Heart right ventricle (tissue), 16 donors: ENCODE measurements at regions not wholly inside any gene's neighbourhood (a gene's known extent, or its start where the extent isn't known, plus 50 kb on each side); places are given as distances from the start of the nearest gene placed in this dataset.
"Not testable (repeated sequence)": the region's sequence is repeated elsewhere in the genome, so short reads cannot be mapped to it uniquely, and the experiment has no call there.

Source experiments
- ATAC-seq, 8 donors: fragments of 200-7000 bp; cut with Tn5 transposase; one replicate each; pipeline ENCODE4 v1.9.1; 2020; ENCODE audit warnings: mild to moderate bottlenecking in 8 of 8, moderate library complexity in 8 of 8, moderate number of reproducible peaks in 1 of 8
- DNase-seq, 2 donors: peaks; one replicate each; pipeline ENCODE4 v3.0.0-alpha.2; 2020
- H3K27ac ChIP-seq, 10 donors: fragments of 200-600 bp; sonication (generic) in 2 of 10; one replicate each; pipeline versions ENCODE4 v1.5.0 to v1.8.0; 2020 to 2022; ENCODE audit warnings: mild to moderate bottlenecking in 3 of 10
- H3K27me3 ChIP-seq, 7 donors: fragments of 200-600 bp; one replicate each; pipeline ENCODE4 v1.8.0; 2021 to 2022; ENCODE audit warnings: mild to moderate bottlenecking in 2 of 7
- H3K36me3 ChIP-seq, 9 donors: fragments of 200-600 bp; sonication (generic) in 1 of 9; one replicate each; pipeline versions ENCODE4 v1.5.0 to v1.8.0; 2020 to 2022; ENCODE audit warnings: mild to moderate bottlenecking in 2 of 9
- H3K4me1 ChIP-seq, 9 donors: fragments of 200-600 bp; sonication (generic) in 1 of 9; one replicate each; pipeline versions ENCODE4 v1.5.0 to v1.8.0; 2020 to 2022; ENCODE audit warnings: mild to moderate bottlenecking in 4 of 9
- H3K4me3 ChIP-seq, 10 donors: fragments of 200-600 bp; sonication (generic) in 2 of 10; one replicate each; pipeline versions ENCODE4 v1.5.0 to v1.8.0; 2020 to 2022; ENCODE audit warnings: mild to moderate bottlenecking in 7 of 10, moderate library complexity in 2 of 10
- H3K9me3 ChIP-seq, 11 donors: fragments of 200-600 bp in 10 of 11; sonication (generic) in 2 of 11; one replicate each; pipeline versions ENCODE4 v1.5.0 to v1.8.0; 2013 to 2022; ENCODE audit warnings: mild to moderate bottlenecking in 2 of 11, control low read depth in 1 of 11, moderate library complexity in 1 of 11
- WGBS, 2 donors: extraction: QIAGEN DNeasy Blood & Tissue Kit; methylation state at CpG; one replicate each; pipeline ENCODE4 v1.1.7; 2013; ENCODE audit warnings: inconsistent platforms in 1 of 2; 5-methylcytosine and 5-hydroxymethylcytosine counted together
- intact Hi-C, 10 donors: fragments of 100-400 bp; cut with DNase I; formaldehyde crosslinking; loops; one replicate each; pipeline versions ENCODE4 v1.11.1 to v1.14.2; 2022
- TF ChIP-seq, protein P1 (sequence below), 9 donors: fragments of 200-600 bp; sonication (generic) in 2 of 9; IDR thresholded peaks; one replicate each; pipeline versions ENCODE4 v1.5.0 to v1.8.0; 2021 to 2022; ENCODE audit warnings: antibody characterized with exemption in 9 of 9, mild to moderate bottlenecking in 5 of 9, moderate library complexity in 1 of 9
- donor health status: Arrhythmogenic right ventricular cardiomyopathy.
- donor health status: ischemic (EF 13 %, LVEDD 7.1; RV severe dilation, severe dysfunction).
- donor health status: healthy with polysubstance abuse.
- donor health status: DM: no; HTN: yes; CAD: no.
- donor health status: DM: no; HTN: no; CAD: no.
- donor health status: ischemic (EF 25% LVEDD 6.9; RV normal size, moderate dysfunction).
- donor health status: ischemic (EF 25% LVEDD 5.7; RV mildly dilated, moderate dysfunction).
- donor health status: healthy.
- donor health status: DM: yes; HTN: yes; CAD: no.
- donor health status: Ischemic cardiomyopathy.
- donor health status: ischemic (EF 35%, LVEDD 5.7; RV mildly dilated, moderate dysfunction).
- donor health status: nonischemic (EF 11% LVEDD 7.7; RV severe dilation, severe dysfunction).
- donor health status: DM: yes; HTN: yes; CAD: no.
- donor health status: PGD.
- donor health status: ischemic (EF 29% LVEDD 5.4; RV normal size, mild dysfunction).
- donor health status: nonischemic (EF 23%, LVEDD 6.1; RV moderate dilation, normal function).

DNA sequence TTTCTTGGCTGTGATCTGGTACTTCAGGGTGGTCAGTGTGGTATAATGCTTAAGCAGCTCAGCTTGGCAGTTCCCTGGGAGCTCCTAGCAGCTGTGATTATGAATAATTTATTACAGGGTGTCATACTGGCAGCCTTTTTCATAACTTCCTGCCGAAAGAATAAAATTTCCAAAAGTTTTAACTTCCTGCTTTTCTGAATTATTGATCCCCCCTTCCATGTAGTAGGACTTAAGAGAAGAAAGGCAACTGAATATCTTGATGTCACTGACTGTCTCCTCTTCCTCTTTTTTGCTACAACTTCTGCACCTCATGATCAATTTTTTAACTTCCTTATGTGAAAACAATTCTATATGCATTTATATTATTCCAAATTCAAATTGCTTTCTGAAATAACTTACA is 74.3 kb upstream of the SPEF2 start:
- intact Hi-C loops, result no loop called here
- 79 to 88% methylated on average over 1 of the region's 1 CpG for WGBS, 2 donors
- Histone ChIP-seq H3K9me3 (peaks cover 0 to 5% (median 0%) of the 10 kb centered on the region in 11 donors), H3K36me3 (no peaks in the 10 kb centered on the region), H3K27me3 (no peaks in the 10 kb centered on the region), H3K27ac (no peak overlapping the region), H3K4me3 (no peak overlapping the region), H3K4me1 (no peaks in the 10 kb centered on the region)
- TF ChIP-seq, protein P1, sequence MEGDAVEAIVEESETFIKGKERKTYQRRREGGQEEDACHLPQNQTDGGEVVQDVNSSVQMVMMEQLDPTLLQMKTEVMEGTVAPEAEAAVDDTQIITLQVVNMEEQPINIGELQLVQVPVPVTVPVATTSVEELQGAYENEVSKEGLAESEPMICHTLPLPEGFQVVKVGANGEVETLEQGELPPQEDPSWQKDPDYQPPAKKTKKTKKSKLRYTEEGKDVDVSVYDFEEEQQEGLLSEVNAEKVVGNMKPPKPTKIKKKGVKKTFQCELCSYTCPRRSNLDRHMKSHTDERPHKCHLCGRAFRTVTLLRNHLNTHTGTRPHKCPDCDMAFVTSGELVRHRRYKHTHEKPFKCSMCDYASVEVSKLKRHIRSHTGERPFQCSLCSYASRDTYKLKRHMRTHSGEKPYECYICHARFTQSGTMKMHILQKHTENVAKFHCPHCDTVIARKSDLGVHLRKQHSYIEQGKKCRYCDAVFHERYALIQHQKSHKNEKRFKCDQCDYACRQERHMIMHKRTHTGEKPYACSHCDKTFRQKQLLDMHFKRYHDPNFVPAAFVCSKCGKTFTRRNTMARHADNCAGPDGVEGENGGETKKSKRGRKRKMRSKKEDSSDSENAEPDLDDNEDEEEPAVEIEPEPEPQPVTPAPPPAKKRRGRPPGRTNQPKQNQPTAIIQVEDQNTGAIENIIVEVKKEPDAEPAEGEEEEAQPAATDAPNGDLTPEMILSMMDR (IDR thresholded peaks at IDR 0.05), result no peak
- ATAC-seq (no peak), DNase-seq (no peak)

DNA sequence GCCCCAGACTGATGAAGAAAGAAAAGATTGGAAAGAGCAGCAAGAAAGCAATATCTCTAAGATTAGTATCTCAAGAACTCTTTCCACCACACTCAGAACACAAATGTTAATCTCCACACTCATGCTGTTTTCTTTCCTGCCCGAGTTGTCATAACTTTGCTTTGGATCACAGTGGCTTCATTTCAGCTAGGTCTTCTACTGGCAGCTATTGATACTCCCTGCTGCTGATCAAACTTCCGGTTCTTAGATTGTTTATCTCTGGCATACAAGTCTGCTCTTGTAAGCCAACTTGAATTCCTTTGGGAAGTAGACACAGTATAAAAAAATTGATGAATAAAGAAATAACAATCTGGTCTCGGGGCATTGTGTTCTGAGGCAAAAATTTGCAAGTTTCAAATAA is 77.7 kb upstream of the SPEF2 start:
- Histone ChIP-seq H3K4me3 (no peak overlapping the region), H3K4me1 (no peaks in the 10 kb centered on the region), H3K9me3 (peaks cover 0 to 5% (median 0%) of the 10 kb centered on the region in 11 donors), H3K27ac (no peak overlapping the region), H3K27me3 (no peaks in the 10 kb centered on the region), H3K36me3 (no peaks in the 10 kb centered on the region)
- ATAC-seq (no peak), DNase-seq (no peak)
- intact Hi-C loops, result no loop called here
- TF ChIP-seq, protein P1 (IDR thresholded peaks at IDR 0.05), result no peak
- WGBS, 2 donors, result 54 to 59% methylated on average over 3 of the region's 3 CpGs

DNA sequence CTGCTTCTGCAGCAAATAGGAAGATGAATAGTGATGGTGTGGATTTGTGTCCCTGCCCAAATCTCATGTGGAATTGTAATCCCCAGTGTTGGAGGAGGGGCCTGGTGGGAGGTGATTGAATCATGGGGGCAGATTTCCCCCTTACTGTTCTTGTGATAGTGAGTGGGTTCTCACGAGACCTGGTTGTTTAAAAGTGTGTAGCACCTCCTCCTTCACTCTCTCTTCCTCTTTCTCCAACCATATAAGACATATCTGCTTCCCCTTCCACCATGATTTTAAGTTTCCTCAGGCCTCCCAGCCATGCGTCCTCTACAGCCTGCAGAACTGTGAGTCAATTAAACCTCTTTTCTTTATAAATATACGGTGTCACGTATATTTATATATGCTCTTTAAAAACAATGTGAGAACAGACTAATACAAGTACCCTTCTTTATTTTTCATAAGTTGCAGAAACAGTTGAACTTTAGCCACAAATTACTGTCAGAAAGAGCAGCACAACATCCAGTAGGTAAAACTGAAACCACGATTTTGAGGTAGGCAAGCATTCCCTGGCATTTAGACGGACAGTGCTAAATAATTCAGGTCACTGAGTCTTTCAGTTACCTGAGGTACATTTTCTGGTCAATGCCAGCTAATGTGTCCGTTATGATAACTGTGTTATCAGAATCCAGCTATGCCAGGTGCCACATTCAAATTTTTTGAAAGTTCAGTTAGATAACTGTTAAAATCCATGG is 79.3 kb upstream of the SPEF2 start:
- H3K36me3 ChIP-seq, result no peaks in the 10 kb centered on the region
- H3K4me1 ChIP-seq, result no peaks in the 10 kb centered on the region
- H3K9me3 ChIP-seq, result peaks cover 0 to 5% (median 0%) of the 10 kb centered on the region in 11 donors
- no peak overlapping the region for H3K4me3 ChIP-seq
- 66 to 70% methylated on average over 7 of the region's 7 CpGs for WGBS, 2 donors
- TF ChIP-seq, protein P1 (IDR thresholded peaks at IDR 0.05), result no peak
- no peaks in the 10 kb centered on the region for H3K27me3 ChIP-seq
- DNase-seq, result no peak
- intact Hi-C loops, result no loop called here
- no peak overlapping the region for H3K27ac ChIP-seq
- no peak for ATAC-seq

GRCh38 chr5:35533156-35533555 is 84.5 kb upstream of the SPEF2 start:
- Histone ChIP-seq H3K4me3 (no peak overlapping the region), H3K27ac (no peak overlapping the region), H3K4me1 (no peaks in the 10 kb centered on the region), H3K36me3 (no peaks in the 10 kb centered on the region), H3K9me3 (no peaks in the 10 kb centered on the region), H3K27me3 (no peaks in the 10 kb centered on the region)
- no peak for DNase-seq
- TF ChIP-seq, protein P1 (IDR thresholded peaks at IDR 0.05), result no peak
- intact Hi-C loops, result no loop called here
- WGBS, 2 donors, result 90 to 96% methylated on average over 3 of the region's 3 CpGs
- no peak for ATAC-seq

DNA sequence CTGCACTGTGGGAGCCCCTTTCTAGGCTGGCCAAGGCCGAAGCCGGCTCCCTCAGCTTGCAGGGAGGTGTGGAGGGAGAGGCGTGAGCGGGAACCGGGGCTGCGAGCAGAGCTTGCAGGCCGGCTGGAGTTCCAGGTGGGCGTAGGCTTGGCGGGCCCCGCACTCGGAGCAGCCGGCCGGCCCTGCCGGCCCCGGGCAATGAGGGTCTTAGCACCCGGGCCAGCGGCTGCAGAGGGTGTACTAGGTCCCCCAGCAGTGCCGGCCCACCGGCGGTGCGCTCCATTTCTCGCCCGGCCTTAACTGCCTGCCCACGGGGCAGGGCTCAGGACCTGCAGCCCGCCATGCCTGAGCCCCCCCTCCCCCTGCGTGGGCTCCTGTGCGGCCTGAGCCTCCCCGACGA is 86.1 kb upstream of the SPEF2 start:
- DNase-seq, H3K36me3 ChIP-seq, H3K9me3 ChIP-seq, H3K27ac ChIP-seq, ATAC-seq, H3K27me3 ChIP-seq, intact Hi-C loops, H3K4me3 ChIP-seq, H3K4me1 ChIP-seq: not testable (repeated sequence)
- 93 to 95% methylated on average over 19 to 28 of the region's 29 CpGs for WGBS, 2 donors
